OCI-LY7 (cell line): ENCODE measurements at regions not wholly inside any gene's neighbourhood (a gene's known extent, or its start where the extent isn't known, plus 50 kb on each side); places are given as distances from the start of the nearest gene placed in this dataset.
"Not testable (repeated sequence)": the region's sequence is repeated elsewhere in the genome, so short reads cannot be mapped to it uniquely, and the experiment has no call there.

Experiments used
- BruUV-seq: library from RNA; stranded (reverse); fragments of 400-500 nt; replicated peaks from 2 replicates; lab custom pipeline; 2021; lab: Mats Ljungman, UMichigan
- CTCF ChIA-PET: fragments of 300-600 bp; sonication (Branson Sonifier 250); formaldehyde crosslinking; loops from one replicate; lab custom pipeline; 2022; ENCODE audit warnings: antibody characterized with exemption; ENCODE audit not compliant: unreplicated experiment; lab: Charles Lee
- POLR2A ChIA-PET: fragments of 300-600 bp; sonication (Branson Sonifier 250); formaldehyde crosslinking; loops from one replicate; lab custom pipeline; 2022; ENCODE audit warnings: antibody characterized with exemption; lab: Charles Lee
- DNase-seq: peaks from one replicate; pipeline ENCODE4 v3.0.0-alpha.2; 2015; ENCODE audit warnings: low spot score
- H2AFZ ChIP-seq: fragments of 200-600 bp; sonication (generic), shearing (Covaris generic); 2 replicates; pipeline ENCODE4 v1.6.1; 2014; ENCODE audit warnings: mild to moderate bottlenecking, antibody characterized with exemption, low read length, moderate library complexity
- H3K27ac ChIP-seq: fragments of 200-600 bp; sonication (generic); 2 replicates; pipeline ENCODE4 v1.5.1; 2014; ENCODE audit warnings: mixed run types, low read depth, mild to moderate bottlenecking, moderate library complexity, low read length, inconsistent platforms; ENCODE audit not compliant: poor library complexity, severe bottlenecking
- H3K36me3 ChIP-seq: fragments of 200-600 bp; sonication (generic); 2 replicates; pipeline ENCODE4 v1.6.1; 2014; ENCODE audit warnings: mild to moderate bottlenecking, antibody characterized with exemption, low read length, moderate library complexity, mixed read lengths; ENCODE audit not compliant: insufficient read depth
- H3K4me1 ChIP-seq: fragments of 200-600 bp; sonication (generic); 2 replicates; pipeline ENCODE4 v1.5.1; 2014; ENCODE audit warnings: mild to moderate bottlenecking, low read length; ENCODE audit not compliant: insufficient read depth, poor library complexity, severe bottlenecking
- H3K4me2 ChIP-seq: fragments of 200-600 bp; sonication (generic); 2 replicates; pipeline ENCODE4 v1.6.1; 2014; ENCODE audit warnings: mild to moderate bottlenecking, low read length
- H3K4me3 ChIP-seq: fragments of 200-600 bp; sonication (generic); 2 replicates; pipeline ENCODE4 v1.5.1; 2014; ENCODE audit warnings: mild to moderate bottlenecking, low read depth, low read length; ENCODE audit not compliant: poor library complexity, severe bottlenecking
- H3K79me2 ChIP-seq: fragments of 200-600 bp; sonication (generic); 2 replicates; pipeline ENCODE4 v1.6.1; 2016; ENCODE audit warnings: low read depth, mild to moderate bottlenecking, low read length, moderate library complexity, mixed read lengths; ENCODE audit not compliant: insufficient read depth
- H3K9me2 ChIP-seq: fragments of 200-600 bp; sonication (generic); 2 replicates; pipeline ENCODE4 v1.6.1; 2016; ENCODE audit warnings: mild to moderate bottlenecking, low read length, mixed read lengths; ENCODE audit not compliant: insufficient read depth
- H3K9me3 ChIP-seq: fragments of 200-600 bp; sonication (generic); 2 replicates; pipeline ENCODE4 v1.6.1; 2014; ENCODE audit warnings: mild to moderate bottlenecking, mixed run types, low read length, mixed read lengths
- H4K20me1 ChIP-seq: fragments of 200-600 bp; sonication (generic); 2 replicates; pipeline ENCODE4 v1.6.1; 2014; ENCODE audit warnings: mild to moderate bottlenecking, antibody characterized with exemption, low read length, moderate library complexity, mixed read lengths; ENCODE audit not compliant: insufficient read depth
- EZH2phosphoT487 ChIP-seq: fragments of 200-600 bp; sonication (generic); IDR thresholded peaks from 2 replicates; pipeline ENCODE4 v1.6.1; 2018; ENCODE audit warnings: low read depth, borderline replicate concordance, mild to moderate bottlenecking, mixed run types, antibody characterized with exemption, low read length, moderate library complexity, mixed read lengths
- intact Hi-C: fragments of 100-400 bp; cut with micrococcal nuclease; formaldehyde crosslinking; loops from one replicate; pipeline ENCODE4 v1.10.0; 2022; ENCODE audit not compliant: unreplicated experiment
- TF ChIP-seq, protein P1 (sequence below): fragments of 200-600 bp; sonication (generic); conservative IDR thresholded peaks from 2 replicates; pipeline ENCODE4 v1.5.1; 2014; ENCODE audit warnings: mild to moderate bottlenecking, antibody characterized with exemption, low read length, moderate library complexity, mixed read lengths

DNA sequence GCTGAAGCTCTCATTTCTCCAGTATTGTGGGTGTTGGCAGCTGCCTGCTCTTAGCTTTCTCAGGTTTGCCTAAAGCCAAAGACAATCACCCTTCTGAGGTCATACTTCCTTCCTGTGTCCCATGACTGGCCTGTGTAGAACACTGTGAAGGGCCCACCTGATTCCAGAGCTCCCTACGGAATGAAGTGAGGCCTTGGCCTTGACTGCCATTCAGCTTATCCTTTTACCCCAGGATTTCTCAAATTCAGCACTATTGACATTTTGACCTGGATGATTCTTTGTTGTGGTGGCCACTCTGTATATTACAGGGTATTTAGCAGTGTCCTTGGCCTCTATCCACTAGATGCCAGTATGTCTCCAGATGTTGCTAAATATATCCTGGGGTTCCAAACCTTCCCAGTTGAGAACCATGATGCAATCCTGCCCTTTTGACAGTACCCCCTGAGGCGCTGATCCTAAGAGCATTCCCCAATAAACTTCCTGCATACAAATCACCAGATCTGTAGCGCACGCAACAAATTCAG lies 112.3 kb upstream of the KRR1 start:
- Histone ChIP-seq H3K36me3 (no peaks in the 10 kb centered on the region), H2AFZ (no peak overlapping the region), H3K79me2 (no peaks in the 10 kb centered on the region), H3K4me2 (no peak overlapping the region), H3K9me3 (peaks cover 4% of the 10 kb centered on the region; the same call in 1 of the 2 replicates), H3K4me3 (no peak overlapping the region), H3K4me1 (peaks cover 2% of the 10 kb centered on the region), H4K20me1 (no peaks in the 10 kb centered on the region), H3K27ac (no peak overlapping the region), H3K9me2 (no peaks in the 10 kb centered on the region)
- ChIA-PET CTCF (no interaction called here), POLR2A (interaction anchor here (0.5 to 1.0 kb wide), 2 partner anchors 17 to 288 kb away, joined by 3 to 5 read pairs; no protein-coding TSS in a partner anchor)
- TF ChIP-seq EZH2phosphoT487 = no peak
- TF ChIP-seq, protein P1, sequence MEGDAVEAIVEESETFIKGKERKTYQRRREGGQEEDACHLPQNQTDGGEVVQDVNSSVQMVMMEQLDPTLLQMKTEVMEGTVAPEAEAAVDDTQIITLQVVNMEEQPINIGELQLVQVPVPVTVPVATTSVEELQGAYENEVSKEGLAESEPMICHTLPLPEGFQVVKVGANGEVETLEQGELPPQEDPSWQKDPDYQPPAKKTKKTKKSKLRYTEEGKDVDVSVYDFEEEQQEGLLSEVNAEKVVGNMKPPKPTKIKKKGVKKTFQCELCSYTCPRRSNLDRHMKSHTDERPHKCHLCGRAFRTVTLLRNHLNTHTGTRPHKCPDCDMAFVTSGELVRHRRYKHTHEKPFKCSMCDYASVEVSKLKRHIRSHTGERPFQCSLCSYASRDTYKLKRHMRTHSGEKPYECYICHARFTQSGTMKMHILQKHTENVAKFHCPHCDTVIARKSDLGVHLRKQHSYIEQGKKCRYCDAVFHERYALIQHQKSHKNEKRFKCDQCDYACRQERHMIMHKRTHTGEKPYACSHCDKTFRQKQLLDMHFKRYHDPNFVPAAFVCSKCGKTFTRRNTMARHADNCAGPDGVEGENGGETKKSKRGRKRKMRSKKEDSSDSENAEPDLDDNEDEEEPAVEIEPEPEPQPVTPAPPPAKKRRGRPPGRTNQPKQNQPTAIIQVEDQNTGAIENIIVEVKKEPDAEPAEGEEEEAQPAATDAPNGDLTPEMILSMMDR = peak; percentile 22; the same call in 1 of the 2 replicates
- no peak for DNase-seq
- intact Hi-C loops = no loop called here
- no TSS peak for BruUV-seq

DNA sequence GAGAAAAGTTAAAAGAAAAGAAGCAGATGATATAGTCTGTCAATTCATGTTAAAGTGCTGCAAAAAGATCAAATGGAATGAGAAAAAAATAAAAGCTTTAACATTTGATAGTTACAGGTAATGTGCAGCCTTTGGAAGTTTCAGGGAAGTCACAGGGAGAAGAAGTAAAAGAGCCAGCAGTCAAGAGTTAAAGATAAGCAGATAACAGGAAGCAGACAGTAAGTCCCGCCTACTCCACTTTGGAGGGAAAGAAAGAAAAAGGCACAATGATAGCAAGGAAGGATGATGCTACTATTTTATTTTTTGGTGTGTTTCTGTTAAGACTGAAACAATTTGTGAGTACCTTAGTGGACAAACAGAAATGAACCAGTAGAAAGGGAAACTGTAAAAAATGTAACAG lies 111.1 kb upstream of the KRR1 start:
- no peak for DNase-seq
- Histone ChIP-seq H3K27ac (no peak overlapping the region), H4K20me1 (no peaks in the 10 kb centered on the region), H3K4me3 (no peak overlapping the region), H3K79me2 (no peaks in the 10 kb centered on the region), H3K9me3 (peaks cover 4% of the 10 kb centered on the region; the same call in 1 of the 2 replicates), H3K36me3 (no peaks in the 10 kb centered on the region), H3K4me2 (no peak overlapping the region), H3K9me2 (no peaks in the 10 kb centered on the region), H2AFZ (peak overlapping the region; percentile 55), H3K4me1 (no peaks in the 10 kb centered on the region)
- no TSS peak for BruUV-seq
- intact Hi-C loops = no loop called here
- POLR2A ChIA-PET = no interaction called here
- no peak for TF ChIP-seq EZH2phosphoT487
- TF ChIP-seq, protein P1 = no peak
- CTCF ChIA-PET = no interaction called here

DNA sequence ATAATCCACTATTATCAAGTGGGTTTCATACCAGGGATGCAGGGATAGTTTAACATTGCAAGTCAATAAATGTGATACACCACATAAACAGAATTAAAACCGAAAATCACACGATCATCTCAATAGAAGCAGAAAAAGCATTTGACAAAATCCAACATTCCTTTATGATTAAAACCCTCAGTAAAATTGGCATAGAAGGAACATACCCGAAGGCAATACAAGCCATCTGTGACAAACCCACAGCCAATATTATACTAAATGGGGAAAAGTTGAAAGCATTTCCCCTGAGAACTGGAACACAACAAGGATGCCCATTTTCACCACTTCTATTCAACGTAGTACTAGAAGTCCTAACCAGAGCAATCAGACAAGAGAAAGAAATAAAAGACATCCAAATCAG lies 103.0 kb upstream of the KRR1 start:
- CTCF ChIA-PET, H3K4me1 ChIP-seq, DNase-seq, H4K20me1 ChIP-seq, H3K4me2 ChIP-seq, H3K79me2 ChIP-seq, H2AFZ ChIP-seq, H3K9me2 ChIP-seq, BruUV-seq, H3K9me3 ChIP-seq, intact Hi-C loops, H3K27ac ChIP-seq, POLR2A ChIA-PET, H3K4me3 ChIP-seq, H3K36me3 ChIP-seq: not testable (repeated sequence)
